Osteoblast (primary cell): ENCODE measurements at regions not wholly inside any gene's neighbourhood (a gene's known extent, or its start where the extent isn't known, plus 50 kb on each side); places are given as distances from the start of the nearest gene placed in this dataset.

Source experiments
- DNase-seq: peaks from one replicate; pipeline ENCODE4 v3.0.0; 2011; ENCODE audit warnings: low spot score, mixed read lengths; ENCODE audit not compliant: insufficient read length; ENCODE audit errors: missing footprints
- H2AFZ ChIP-seq: 2 replicates; pipeline ENCODE4 v1.6.0; 2011; ENCODE audit warnings: mild to moderate bottlenecking, low read length
- H3K27ac ChIP-seq: 2 replicates; pipeline ENCODE4 v1.5.1; 2011; ENCODE audit warnings: mild to moderate bottlenecking, low read depth, low read length, moderate library complexity
- H3K27me3 ChIP-seq: 2 replicates; pipeline ENCODE4 v1.6.0; 2012; ENCODE audit warnings: mild to moderate bottlenecking, control low read depth, inconsistent platforms, low read length, moderate library complexity; ENCODE audit not compliant: insufficient read depth
- H3K36me3 ChIP-seq: 2 replicates; pipeline ENCODE4 v1.5.1; 2011; ENCODE audit warnings: mild to moderate bottlenecking, low read length, control low read depth, moderate library complexity; ENCODE audit not compliant: insufficient read depth
- H3K4me1 ChIP-seq: 2 replicates; pipeline ENCODE4 v1.5.1; 2011; ENCODE audit warnings: mild to moderate bottlenecking, low read length, control low read depth, moderate library complexity; ENCODE audit not compliant: insufficient read depth
- H3K4me2 ChIP-seq: 2 replicates; pipeline ENCODE4 v1.6.0; 2011; ENCODE audit warnings: mild to moderate bottlenecking, low read length; ENCODE audit not compliant: insufficient read depth
- H3K4me3 ChIP-seq: fragments of 200-600 bp; sonication (generic); 3 replicates; pipeline ENCODE4 v1.5.1; 2012; ENCODE audit warnings: mild to moderate bottlenecking, low read length, inconsistent platforms; ENCODE audit not compliant: insufficient read depth
- H3K79me2 ChIP-seq: 2 replicates; pipeline ENCODE4 v1.6.0; 2012; ENCODE audit warnings: mild to moderate bottlenecking, low read length, control low read depth, inconsistent platforms; ENCODE audit not compliant: insufficient read depth
- H3K9me3 ChIP-seq: 2 replicates; pipeline ENCODE4 v1.5.1; 2011; ENCODE audit warnings: low read depth, low read length, control low read depth
- H4K20me1 ChIP-seq: 2 replicates; pipeline ENCODE4 v1.6.0; 2012; ENCODE audit warnings: mild to moderate bottlenecking, low read length, control low read depth; ENCODE audit not compliant: insufficient read depth
- TF ChIP-seq, protein P1 (sequence below): IDR thresholded peaks from 2 replicates; pipeline ENCODE4 v1.5.1; 2011; ENCODE audit warnings: mild to moderate bottlenecking, low read depth, low read length, moderate library complexity; ENCODE audit errors: extremely low read depth

DNA sequence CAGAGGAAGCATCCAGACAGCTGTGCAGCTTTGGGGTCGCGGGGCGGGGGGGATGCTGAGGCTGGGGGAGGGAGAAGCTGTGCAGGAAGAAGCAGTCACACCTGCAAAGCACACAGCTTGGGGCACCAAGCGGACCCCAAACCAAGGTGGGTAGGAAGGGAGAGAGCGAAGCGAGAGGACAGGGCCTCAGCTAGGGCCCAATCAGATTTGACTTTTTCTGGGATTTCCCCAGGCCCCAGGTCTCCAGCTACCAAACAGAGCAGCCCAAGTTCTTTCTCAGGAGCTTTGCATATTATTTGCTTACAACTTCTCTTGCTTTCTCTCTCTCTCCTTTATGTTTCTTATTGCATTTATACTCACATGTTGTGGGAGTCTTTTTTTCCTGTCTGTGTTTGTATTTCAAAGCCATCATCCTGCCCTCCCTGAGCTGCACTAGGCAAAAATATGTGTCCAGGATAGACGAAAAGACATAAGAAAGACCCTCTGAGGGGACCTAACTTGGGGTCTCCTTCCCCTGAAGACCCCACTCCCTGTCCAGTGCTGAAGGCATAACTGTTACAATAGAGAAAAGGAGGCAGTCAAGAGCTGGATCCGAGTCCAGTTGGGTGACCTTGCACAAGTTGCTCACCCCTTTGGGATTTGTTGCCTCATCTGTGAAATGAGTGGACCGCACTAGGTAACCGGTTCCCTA is 50.6 kb upstream of the SMNDC1 start:
- no peaks in the 10 kb centered on the region for H3K27me3 ChIP-seq
- no peaks in the 10 kb centered on the region for H3K79me2 ChIP-seq
- no peak overlapping the region for H3K4me3 ChIP-seq
- H3K36me3 ChIP-seq, result no peaks in the 10 kb centered on the region
- H3K4me1 ChIP-seq, result peaks cover 59% of the 10 kb centered on the region
- no peaks in the 10 kb centered on the region for H4K20me1 ChIP-seq
- H3K4me2 ChIP-seq, result no peak overlapping the region
- H3K9me3 ChIP-seq, result no peaks in the 10 kb centered on the region
- DNase-seq, result no peak
- TF ChIP-seq, protein P1, sequence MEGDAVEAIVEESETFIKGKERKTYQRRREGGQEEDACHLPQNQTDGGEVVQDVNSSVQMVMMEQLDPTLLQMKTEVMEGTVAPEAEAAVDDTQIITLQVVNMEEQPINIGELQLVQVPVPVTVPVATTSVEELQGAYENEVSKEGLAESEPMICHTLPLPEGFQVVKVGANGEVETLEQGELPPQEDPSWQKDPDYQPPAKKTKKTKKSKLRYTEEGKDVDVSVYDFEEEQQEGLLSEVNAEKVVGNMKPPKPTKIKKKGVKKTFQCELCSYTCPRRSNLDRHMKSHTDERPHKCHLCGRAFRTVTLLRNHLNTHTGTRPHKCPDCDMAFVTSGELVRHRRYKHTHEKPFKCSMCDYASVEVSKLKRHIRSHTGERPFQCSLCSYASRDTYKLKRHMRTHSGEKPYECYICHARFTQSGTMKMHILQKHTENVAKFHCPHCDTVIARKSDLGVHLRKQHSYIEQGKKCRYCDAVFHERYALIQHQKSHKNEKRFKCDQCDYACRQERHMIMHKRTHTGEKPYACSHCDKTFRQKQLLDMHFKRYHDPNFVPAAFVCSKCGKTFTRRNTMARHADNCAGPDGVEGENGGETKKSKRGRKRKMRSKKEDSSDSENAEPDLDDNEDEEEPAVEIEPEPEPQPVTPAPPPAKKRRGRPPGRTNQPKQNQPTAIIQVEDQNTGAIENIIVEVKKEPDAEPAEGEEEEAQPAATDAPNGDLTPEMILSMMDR, result no peak
- H3K27ac ChIP-seq, result peak overlapping the region; percentile 38
- no peak overlapping the region for H2AFZ ChIP-seq

DNA sequence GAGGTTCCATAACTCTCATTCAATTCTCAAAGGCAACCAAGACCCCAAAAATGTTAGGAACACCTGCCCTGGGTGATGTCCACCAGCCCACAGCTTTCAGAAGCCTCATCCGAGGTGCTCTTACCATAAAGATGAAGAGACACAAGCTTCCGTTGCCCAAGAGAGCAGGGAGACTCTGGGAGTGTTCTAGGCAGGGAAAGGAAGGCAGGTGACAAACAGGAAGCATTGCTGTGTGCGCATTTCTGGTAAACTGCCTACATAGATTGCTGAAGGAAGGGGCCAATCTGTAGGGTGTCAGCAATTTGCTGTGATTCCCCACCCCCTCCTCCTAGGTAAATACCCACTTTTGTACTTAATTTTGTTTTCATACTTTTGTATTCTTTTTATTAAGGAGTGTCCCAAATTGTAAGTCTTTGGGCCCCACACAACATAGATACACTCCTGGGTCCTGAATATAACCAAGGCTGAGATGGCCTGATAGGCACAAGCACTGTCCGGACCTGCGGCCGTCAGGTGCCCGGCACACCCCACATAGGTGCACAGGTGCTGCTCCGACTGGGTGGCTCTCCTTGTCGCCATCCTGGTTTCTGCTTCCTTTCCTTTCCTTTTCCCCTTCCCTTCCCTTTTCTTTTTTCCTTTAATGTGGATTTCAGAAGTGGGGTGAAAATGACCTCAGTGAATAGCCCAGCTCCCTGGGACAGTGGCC is 51.4 kb upstream of the SMNDC1 start:
- TF ChIP-seq, protein P1, result no peak
- peaks cover 52% of the 10 kb centered on the region for H3K4me1 ChIP-seq
- peak overlapping the region; percentile 84 for H3K27ac ChIP-seq
- no peaks in the 10 kb centered on the region for H3K9me3 ChIP-seq
- H4K20me1 ChIP-seq, result no peaks in the 10 kb centered on the region
- peak overlapping the region; percentile 66 for H3K4me2 ChIP-seq
- no peak overlapping the region for H3K4me3 ChIP-seq
- H3K79me2 ChIP-seq, result no peaks in the 10 kb centered on the region
- no peak overlapping the region for H2AFZ ChIP-seq
- H3K36me3 ChIP-seq, result no peaks in the 10 kb centered on the region
- H3K27me3 ChIP-seq, result no peaks in the 10 kb centered on the region
- no peak for DNase-seq

DNA sequence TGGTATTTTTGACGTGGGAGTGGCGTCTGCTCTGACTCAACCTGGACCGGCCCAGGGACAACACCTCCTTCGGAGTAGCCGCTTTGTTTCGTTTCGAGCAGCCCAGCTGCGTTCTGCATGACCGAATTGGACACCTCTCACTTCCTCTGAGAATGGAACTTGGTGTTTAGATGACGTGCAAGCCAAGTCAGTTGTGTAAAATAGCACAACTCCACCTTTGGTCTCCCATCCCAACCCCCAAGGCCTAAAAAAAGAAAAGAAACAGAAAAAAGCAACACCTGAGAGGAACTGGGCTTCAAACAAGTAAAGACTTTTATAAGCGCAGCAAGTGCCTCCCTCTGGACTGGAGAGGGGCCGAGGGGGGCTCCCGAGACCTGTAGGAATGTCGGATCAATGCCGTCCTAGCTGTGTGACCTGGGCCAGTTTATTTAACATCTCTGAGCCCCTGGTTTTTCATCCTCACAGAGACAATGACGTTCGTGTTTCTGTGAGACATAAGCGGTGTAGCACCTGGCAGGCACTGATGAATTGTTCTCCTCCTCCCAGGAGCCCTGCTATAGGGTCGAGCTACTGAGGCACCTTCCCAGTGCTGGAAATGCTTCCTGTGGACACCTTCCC is 52.0 kb upstream of the SMNDC1 start:
- TF ChIP-seq, protein P1, result no peak
- H3K36me3 ChIP-seq, result no peaks in the 10 kb centered on the region
- H4K20me1 ChIP-seq, result no peaks in the 10 kb centered on the region
- H3K79me2 ChIP-seq, result no peaks in the 10 kb centered on the region
- peak overlapping the region; percentile 66 for H3K4me2 ChIP-seq
- peak overlapping the region; percentile 38 for H2AFZ ChIP-seq
- no peaks in the 10 kb centered on the region for H3K9me3 ChIP-seq
- H3K4me3 ChIP-seq, result peak overlapping the region; percentile 36
- H3K27ac ChIP-seq, result peak overlapping the region; percentile 84
- H3K27me3 ChIP-seq, result no peaks in the 10 kb centered on the region
- peak; percentile 83 for DNase-seq
- peaks cover 50% of the 10 kb centered on the region for H3K4me1 ChIP-seq

DNA sequence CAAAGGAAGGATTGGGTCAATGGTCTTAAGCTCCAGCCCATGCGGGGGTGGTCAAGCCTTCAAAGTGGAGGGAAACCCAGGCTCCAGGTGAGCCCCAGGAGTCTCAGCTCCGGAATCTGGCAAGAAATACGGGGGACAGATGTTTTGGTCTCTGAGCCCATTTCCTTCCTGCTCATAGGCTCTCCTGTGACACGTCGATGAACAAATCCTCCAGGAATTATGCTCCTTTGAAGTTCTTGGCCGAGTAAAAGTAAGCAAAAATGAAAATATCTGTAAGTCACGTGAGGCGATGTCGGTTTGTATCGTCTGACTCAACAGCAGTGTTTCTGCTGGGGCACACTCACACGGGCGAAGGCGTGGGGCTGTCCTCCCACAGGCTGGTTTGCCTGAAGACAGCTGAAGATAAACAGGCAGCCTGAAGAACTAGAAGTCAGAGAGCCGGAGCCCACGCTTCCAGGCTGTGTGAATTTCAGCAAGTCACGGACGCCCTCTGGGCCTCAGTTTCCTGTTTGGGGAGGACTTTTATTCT is 52.6 kb upstream of the SMNDC1 start:
- peak overlapping the region; percentile 84 for H3K27ac ChIP-seq
- peak overlapping the region; percentile 36 for H3K4me3 ChIP-seq
- peak; percentile 97 for DNase-seq
- H4K20me1 ChIP-seq, result no peaks in the 10 kb centered on the region
- H3K4me2 ChIP-seq, result peak overlapping the region; percentile 66
- H3K4me1 ChIP-seq, result peaks cover 50% of the 10 kb centered on the region
- TF ChIP-seq, protein P1, result no peak
- peak overlapping the region; percentile 38 for H2AFZ ChIP-seq
- H3K79me2 ChIP-seq, result no peaks in the 10 kb centered on the region
- no peaks in the 10 kb centered on the region for H3K27me3 ChIP-seq
- no peaks in the 10 kb centered on the region for H3K9me3 ChIP-seq
- H3K36me3 ChIP-seq, result no peaks in the 10 kb centered on the region
